GM19238 (cell line): ENCODE measurements at regions not wholly inside any gene's neighbourhood (a gene's known extent, or its start where the extent isn't known, plus 50 kb on each side); places are given as distances from the start of the nearest gene placed in this dataset.

Experiments used
- DNase-seq: peaks from one replicate; pipeline ENCODE4 v3.0.0; 2011; ENCODE audit warnings: low spot score; ENCODE audit not compliant: insufficient read length

GRCh38 chr3:180092889-180093288, 56.2 kb upstream of the PEX5L start:
- no peak for DNase-seq

GRCh38 chr3:180093535-180093934, 56.8 kb upstream of the PEX5L start:
- DNase-seq = no peak

DNA sequence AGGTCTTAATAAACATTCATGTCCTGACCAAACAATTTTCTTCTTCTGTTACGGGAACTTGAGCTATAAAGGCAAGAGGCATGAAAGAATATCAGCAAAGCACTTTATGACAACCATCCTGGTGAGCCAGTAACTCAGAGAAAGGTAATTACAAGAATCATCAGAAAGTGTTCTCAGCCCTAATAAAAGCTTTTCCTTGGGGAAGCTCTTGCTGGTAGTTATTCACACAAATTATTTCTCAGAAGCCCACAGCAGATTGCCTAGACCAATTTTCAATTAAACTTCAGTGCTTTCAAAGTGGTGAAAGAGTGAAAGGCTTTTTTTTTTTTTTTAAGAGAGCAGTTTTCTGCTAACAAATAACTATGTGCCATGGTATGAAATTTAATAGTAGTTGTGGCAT, 60.9 kb upstream of the PEX5L start:
- no peak for DNase-seq

DNA sequence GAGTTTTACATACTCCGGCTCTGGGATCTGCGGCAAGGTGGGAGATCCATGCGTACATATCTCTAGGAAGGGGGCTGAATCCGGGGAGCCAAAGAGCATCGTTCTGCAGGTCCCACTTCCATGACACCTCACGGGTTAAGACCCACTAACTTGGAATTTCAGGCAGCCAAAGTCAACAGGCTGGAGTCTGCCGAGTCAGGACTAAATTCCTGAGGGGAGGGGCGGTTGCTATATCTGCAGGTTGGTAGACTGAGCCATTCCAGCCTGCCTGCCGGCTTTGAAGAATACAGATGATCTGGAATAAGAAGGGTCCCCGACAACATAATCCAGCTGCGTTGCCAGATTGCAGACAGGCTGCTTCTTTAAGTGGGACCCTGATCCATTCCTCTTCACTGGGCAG, 65.4 kb upstream of the PEX5L start:
- DNase-seq = no peak

DNA sequence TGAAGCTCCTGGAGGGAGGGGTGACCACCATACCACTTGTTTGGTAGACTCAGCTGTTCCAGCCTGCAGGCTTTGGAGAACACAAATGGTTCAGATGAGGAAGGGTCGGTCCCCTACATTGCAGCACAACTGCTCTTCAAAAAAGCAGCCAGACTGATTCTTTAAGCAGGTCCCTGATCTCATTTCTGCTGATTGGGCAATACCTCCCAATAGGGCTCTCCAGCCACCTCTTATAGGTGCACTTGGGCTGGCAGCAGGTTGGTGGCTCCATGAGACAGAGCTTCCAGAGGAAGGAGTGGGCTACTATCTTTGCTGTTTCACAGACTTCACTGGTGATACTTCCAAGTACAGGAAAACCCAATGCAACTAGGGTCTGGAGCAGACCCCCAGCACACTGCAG, 65.9 kb upstream of the PEX5L start:
- no peak for DNase-seq

DNA sequence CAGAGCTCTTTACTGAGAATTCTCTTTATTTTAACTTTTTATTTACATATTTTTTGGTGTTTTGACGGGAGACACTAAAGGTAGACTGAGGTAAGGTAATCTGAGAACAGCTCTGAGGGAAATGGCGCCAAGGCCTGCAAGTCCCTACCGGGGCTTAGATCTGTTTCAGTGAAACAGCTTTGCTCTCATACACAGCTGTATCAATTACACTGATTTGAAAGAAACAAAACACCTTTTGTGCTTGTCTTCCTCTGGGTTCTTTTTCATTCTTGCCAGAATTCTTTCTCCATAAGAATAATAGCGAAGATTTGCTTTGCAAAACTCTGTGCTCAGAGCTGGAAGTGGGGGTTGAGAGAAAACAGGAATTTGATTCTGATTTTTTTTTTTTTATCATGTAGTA, 79.5 kb upstream of the PEX5L start:
- no peak for DNase-seq

DNA sequence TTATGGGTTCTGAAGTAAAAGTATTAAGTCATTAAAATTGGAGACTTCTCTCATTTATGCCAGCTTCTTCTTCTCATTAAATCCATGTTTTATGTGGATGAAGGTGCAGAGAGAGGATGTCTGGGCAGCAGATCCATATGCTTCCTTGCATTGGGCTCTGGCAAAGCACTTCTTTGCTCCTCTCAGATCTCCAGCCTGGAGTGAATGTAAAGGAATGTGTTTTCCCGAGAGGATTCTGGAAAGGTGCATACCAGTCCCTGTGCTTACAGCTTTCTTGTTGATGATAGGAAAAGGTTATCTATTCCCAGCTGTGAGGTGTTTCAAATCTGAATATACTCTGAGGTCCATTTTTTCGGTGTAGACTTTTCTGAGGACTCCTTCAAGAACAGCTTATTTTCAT, 79.9 kb upstream of the PEX5L start:
- DNase-seq = no peak

GRCh38 chr3:180117381-180118163, 80.8 kb upstream of the PEX5L start:
- no peak for DNase-seq

- DNase-seq = no peak
Measured at GRCh38 chr3:180119567-180119966, 82.8 kb upstream of the PEX5L start.

GRCh38 chr3:180123928-180124327, 87.2 kb upstream of the PEX5L start:
- DNase-seq = no peak

- no peak for DNase-seq
Measured at GRCh38 chr3:180131169-180131568, 94.4 kb upstream of the PEX5L start.

- DNase-seq = no peak
Measured at GRCh38 chr3:180135101-180135500, 98.4 kb upstream of the PEX5L start.

DNA sequence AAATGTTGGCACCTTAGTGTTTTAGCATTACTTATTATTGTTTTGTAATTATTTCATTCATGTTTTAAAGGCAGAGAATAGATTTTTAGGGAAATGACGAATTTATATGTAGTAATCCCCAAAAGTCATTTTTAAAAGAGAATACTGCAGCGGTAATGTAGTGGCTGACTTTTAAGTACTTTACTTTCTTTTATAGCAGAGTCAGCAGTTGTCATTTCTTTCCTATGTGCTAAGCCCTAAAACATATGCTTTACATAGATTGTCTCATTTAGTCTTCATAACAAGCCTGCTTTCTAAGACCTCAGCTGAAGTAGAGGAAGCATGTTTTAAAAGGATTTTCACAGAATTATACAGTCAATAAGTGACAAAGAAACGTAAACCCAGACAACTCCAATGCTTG, 102.1 kb upstream of the PEX5L start:
- DNase-seq = no peak

- no peak for DNase-seq
Measured at GRCh38 chr3:180142041-180142440, 105.3 kb upstream of the PEX5L start.

DNA sequence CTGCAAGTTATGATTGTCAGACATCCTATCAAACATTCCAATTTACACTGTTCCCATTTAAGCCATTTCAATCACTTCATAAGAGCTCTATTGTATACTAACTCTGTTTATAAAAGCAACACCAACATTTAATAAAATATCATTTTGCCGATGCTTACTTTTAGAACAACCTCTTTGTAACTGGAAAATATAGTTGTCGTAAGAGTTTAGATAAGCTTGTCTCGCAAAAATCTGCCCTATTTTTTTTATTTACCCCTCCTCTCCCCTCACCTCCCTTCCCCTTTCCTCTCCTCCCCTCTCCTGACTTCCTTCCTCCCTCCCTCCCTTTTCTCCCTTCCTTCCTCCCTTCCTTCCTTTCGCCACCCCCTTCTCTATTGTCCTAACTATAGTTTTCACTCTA, 105.7 kb upstream of the PEX5L start:
- DNase-seq = no peak

DNA sequence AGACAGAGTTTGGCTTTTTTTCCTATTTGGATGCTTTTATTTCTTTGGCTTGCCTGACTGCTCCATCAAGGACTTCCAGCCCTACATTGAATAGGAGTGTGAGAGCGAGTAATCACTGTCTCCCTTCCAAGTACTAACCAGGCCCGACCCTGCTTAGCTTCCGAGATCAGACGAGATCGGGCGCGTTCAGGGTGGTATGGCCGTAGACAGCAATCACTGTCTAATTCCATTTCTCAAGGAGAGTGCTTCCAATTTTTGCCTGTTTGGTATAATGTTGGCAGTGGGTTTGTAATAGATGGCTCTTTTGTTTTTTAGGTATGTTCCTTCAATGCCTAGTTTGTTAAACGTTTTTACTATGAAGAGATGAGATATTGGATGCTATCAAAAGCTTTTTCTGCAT, 125.0 kb upstream of the PEX5L start:
- no peak for DNase-seq

GRCh38 chr3:180175572-180175971, 138.8 kb upstream of the PEX5L start:
- no peak for DNase-seq

GRCh38 chr3:180176059-180176458, 139.3 kb upstream of the PEX5L start:
- DNase-seq = no peak

DNA sequence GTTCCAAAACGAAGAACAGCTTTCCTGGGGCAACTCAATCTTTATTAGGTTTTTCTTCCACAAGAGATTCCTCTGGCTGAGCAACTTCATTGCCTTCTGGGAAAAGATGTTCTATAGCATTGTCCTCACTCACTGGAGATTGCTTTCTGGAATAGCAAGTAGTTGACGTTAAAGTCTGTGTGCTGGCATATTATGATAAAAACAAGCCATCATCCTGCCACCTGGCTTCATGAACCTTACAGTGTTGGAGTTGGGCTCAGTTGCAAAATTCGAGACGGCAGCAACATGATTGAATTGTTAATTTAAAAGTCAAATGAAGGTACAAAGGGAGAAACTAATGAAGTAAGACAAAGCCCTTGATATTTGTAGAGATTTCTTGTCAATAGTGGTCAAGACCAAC, 140.5 kb upstream of the PEX5L start:
- DNase-seq = no peak

GRCh38 chr3:180179562-180179961, 142.8 kb upstream of the PEX5L start:
- no peak for DNase-seq

GRCh38 chr3:180180795-180181194, 144.1 kb upstream of the PEX5L start:
- no peak for DNase-seq

DNA sequence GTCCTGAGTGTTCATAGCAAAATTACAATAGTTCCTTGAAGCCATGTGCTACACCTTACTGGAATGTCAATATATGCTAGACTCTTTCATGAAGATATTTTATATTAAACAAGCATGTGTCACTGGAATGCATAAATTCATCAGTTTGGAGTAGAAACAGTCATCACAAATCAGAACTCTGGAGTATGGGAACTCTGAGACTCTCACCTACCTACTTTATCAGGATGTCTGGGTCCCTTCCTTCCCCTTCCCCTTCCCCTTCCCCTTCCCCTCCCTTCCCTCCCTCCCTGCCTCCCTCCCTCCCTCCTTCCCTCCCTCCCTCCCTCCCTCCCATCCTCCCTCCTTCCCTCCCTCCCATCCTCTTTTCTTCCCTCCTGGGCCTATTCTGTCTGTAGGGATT, 144.7 kb upstream of the PEX5L start:
- no peak for DNase-seq

- DNase-seq = no peak
Measured at GRCh38 chr3:180183346-180183745, 146.6 kb upstream of the PEX5L start.

DNA sequence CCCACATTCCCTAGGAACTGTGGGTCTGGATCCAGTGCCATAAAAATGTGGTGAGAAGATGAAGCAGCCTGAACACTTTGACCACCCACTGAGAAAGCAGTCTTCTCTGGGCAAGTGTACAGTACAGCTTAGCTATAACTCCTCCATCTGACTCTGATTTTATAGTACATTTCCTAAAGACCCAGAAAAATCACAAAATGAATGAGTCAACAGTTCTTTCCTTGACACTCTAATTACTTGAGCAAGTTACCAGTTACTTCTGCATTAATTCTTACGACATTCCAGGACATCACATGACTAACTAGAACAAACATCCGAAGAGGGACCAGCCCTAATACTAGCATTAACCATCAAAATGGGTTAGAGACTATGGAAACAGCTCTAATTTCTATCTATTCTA, 148.1 kb upstream of the PEX5L start:
- DNase-seq = no peak
